GM21360 (cell line): ENCODE measurements at regions not wholly inside any gene's neighbourhood (a gene's known extent, or its start where the extent isn't known, plus 50 kb on each side); places are given as distances from the start of the nearest gene placed in this dataset.

Experiments used
- ATAC-seq: cut with Tn5 transposase; IDR thresholded peaks from one replicate; pipeline ENCODE4 v1.9.1; 2021; ENCODE audit warnings: mild to moderate bottlenecking, moderate library complexity; ENCODE audit not compliant: unreplicated experiment

DNA sequence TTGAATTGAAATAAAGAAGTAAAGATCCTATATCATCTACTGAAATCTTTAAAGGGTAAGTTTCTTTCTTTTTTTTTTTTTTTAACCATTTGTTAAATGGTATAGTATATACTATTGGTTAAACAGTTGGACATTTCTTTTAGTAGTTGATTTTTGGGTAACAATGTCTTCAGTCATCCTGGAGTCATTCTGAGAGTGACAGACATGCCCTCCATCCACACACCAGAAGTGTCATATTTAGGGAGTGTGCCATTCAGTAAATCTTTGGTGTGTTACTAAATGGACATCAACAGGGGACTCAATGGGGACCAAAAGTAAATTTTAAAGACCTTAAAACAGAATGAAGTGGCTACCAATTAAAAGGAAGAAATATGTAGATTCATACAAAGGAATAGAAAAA lies 50.8 kb upstream of the SLC39A10 start:
- no peak for ATAC-seq

DNA sequence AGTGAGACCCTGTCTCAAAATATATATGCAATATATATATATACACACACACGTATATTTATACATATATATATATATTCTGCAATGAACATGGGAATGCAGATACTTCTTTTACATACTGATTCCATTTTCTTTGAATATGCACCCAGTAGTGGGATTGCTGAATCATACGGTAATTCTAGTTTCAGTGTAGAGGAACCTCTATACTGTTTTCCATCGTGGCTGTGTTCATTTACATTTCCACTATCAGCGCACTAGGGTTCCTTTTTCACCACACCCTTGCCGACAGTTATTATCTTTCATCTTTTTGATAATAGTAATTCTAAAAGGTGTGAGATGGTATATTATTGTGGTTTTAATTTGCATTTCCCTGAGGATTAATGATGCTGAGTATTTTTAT lies 52.3 kb upstream of the SLC39A10 start:
- ATAC-seq = no peak

DNA sequence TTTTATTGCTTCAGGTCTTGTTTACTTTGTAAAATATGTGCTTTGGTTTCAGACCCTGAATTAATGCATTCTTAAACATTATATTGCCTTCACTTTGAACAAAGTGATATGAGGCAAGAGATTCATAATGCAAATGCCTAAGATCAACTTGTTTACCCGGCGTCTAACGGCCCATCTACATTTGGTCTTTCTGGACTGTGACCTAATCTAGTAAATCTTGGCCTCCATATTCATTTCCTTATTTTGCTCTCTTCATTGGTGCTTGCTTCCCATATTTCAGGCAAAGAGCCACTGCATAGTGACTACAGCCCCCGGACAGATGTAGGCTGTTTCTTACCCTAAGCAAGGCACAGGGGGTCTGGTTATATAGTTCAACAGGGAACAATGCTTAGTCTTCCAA lies 53.0 kb upstream of the SLC39A10 start:
- ATAC-seq = no peak

DNA sequence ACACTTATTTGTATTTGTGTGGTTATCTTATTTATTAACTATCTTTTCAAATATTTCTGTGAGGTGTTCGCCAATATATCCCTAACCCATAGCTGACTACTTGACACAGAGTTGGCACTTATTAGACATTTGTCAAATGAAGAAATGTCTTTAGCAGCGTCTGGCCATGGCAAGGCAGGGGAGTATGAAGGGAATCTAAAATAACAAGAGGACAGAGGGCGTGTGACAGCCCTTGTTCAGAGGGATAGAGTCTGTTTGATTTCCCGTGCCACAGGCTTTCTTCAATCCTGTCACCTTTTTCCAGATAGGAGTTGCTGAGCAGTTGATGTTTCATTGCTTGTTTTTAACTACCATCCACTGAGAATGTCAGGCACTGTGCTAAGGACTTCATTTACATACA lies 53.6 kb upstream of the SLC39A10 start:
- no peak for ATAC-seq

DNA sequence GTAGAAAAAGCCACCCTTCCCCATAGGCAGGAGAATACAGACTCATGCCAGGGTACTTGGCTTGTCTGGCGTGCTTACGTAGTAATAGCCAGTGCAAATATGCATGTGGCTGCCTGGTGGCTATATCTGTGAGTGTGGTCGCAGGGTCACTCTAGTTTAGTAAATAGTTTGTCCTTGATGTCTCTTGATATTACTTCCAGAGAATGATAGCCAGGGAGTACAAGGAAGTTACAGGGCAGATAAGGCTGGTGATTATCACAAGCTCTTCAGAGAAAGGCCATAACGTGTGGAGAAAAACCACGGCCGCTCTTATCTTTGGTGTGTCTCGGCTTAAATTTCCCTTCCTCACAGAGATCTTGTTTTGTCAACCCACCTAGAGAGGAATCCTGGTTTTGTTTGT lies 54.3 kb upstream of the SLC39A10 start:
- no peak for ATAC-seq

DNA sequence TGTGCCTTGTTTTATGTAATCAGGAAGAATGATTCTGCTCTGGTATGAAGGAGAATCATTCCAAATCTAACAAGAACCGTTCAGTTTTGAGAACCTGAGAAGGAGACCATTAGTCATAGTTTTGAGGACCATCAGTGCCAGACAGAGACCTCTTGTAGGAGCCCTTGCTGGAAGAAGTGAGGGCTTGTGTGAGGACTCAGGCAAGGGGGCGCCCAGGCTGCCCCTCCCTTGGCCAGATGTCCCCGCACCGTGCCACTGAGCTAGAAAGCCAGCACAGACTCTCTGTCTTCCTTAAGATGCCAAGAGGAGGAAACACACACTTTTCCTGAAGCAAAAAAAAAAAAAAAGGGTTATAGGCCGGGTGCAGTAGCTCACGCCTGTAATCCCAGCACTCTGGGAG lies 55.7 kb upstream of the SLC39A10 start:
- no peak for ATAC-seq

DNA sequence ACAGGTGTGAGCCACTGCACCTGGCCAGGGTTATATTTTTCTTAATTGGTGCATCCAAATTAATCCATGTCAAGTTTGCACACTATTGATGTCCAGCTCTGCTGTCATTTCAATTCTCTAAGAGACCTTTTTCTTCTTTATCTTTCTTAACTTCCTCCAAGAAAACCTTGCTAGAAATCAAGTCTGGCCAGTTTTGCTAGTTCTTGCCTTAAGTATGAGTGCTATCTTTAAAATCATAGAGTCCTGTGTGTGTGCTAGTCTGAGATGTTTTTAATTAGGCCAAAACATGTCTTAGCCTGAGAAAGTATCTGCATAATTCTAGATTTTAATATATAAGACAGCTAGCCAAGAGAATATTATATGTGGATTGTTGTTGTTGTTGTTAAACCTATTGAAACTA lies 56.2 kb upstream of the SLC39A10 start:
- no peak for ATAC-seq

DNA sequence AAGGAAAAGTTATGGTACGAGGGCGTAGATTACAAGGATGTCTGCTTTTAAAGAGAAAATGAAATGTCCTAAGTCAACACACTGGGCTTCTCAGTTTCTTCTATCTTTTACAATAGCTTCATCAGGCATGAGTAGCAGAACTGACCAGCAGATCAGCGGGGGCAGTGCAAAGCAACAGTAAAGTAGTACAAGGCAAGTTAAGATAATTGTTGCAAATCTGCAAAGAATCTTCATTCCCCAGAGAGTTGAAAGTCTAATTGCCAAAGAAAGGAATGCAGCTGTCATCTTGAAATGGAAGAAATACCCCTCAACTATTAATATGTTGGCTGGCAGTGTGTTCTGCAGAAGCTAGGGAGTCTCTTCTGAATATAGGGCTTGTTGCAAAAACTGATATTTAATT lies 60.2 kb upstream of the SLC39A10 start:
- ATAC-seq = no peak

DNA sequence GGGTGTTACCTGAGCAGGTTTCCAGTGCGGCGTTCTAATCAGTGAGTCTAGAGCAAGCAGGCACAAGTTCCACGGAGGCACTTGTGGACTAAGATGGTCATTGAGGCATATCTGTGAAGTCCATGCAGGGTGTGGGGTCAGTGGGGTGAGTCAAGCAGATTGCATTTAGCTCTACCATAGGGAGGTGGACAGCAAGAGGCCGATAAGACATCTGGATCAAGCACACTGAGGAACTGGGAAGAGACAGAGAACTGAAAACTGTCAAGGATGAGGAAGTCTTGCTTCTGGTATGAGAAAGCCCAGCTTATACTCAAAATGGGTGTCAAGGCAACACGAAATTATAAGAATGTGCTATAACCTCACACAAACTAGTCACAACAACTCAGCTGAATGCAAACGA lies 61.2 kb upstream of the SLC39A10 start:
- peak; percentile 62 for ATAC-seq

DNA sequence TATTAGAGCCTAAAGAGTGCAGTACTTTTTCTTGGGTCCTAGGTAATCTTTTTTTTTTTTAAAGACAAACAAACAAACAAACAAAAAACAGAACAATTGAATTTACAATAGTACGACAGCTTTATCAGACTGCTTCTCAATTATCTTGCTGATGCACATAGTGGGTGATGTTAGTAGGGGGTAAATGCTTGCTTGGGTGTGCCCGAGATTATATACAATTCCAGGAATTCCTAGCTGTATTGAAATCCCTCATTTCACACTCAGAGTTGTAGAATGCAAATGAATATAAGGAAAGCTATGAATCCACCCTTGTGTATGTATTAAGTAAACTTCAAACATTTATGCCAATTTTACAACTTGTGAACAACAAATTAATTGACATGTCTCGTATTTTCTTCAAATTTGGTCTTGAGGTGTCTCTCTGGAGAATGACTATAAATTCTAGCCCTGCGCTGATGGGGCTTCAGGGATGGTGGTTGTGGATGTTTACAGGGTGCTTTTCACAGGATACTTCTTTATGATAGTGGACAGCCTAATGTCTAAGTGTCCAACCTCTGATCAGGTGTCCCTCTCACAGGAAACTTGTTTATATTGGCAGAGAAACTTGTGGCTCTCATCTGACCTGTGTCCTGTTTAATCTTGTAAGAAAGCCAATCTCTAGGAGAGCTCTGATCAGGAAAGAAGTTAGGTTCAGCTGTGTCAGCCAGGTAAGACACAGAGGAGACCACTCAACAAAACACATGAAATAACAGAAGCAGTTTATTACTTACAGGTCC lies 61.9 kb upstream of the SLC39A10 start:
- no peak for ATAC-seq

DNA sequence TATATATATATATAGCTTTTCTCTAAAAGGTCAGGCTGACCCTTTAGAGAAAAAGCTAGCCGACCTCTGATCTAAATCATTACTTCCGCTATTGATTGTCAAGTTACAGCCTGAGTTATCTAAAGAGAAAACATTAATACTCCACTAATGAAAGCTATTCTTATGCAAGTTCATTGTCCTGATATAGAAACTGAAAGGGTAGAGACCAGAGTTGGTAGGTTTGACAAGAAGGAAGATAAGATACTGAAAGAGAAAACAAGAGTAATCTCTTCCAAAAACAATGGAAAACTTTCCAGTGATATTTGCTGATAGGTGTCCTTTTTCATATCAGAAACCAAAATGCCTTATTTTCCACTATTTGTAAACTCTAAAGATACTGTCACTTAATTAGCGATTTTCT lies 62.8 kb upstream of the SLC39A10 start:
- no peak for ATAC-seq

DNA sequence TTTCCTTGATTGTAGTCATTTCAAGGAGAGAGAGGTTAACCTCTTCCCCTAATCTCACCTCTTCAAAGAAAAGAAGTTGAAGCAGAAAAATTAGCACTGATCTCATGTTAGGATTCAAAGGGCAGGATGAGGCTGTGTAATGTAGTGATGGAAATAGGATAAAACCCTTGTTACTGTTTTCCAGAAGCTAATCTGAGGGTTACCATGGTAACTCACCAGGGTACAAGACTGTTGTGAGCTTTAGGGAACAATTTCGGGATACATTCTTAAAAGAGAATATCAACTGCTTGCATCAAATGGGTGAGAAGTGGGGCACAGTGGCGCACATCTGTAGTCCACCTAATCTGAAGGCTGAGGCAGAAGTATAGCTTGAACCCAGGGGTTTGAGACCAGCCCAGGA lies 64.9 kb upstream of the SLC39A10 start:
- ATAC-seq = no peak

DNA sequence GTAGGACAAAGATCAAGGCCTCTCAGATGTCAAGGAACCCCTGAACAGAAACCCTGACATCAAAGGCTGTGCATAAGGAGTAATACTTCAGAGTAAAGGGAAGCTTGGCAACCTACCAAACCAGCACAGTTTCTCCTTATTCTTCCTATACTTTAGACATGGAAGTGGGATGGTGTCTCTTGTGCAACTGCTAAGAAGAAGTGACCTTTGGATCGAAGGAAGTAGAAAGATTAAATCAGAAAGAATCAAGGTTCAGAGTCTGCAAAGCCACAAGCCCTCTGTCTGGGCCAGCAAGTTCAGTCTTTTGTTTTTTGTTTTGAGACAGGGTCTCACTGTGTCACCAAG lies 66.2 kb upstream of the SLC39A10 start:
- no peak for ATAC-seq

DNA sequence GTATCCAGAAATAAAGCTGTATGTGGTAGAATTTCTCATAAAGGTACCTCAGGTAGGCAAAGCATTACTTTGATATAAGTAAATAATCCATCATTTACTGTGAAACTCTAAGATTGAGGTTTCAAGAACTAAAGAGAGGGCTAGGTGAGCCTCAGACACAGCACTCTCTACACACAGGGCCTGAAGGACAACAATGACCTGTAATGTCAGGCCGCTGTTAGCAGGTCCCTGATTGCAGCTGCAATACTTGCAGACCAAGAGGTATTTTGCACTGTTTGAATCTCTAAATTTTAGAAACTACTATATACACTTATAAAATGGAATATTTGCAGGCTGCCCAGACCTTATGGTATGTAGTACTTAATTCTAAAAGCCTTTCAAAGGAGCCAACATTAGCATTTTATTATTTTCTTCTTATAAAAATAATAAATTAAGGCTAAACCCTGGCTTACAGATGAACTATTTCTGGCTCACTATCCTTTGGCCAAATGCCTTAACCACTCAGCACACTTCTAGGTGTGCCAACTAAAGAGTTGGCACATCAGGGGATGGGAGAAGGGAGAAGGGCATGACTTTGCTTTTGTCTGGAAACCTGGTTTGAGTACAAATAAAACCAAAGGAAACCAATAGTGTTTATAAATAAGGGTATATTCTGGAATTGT lies 66.7 kb upstream of the SLC39A10 start:
- ATAC-seq = no peak

DNA sequence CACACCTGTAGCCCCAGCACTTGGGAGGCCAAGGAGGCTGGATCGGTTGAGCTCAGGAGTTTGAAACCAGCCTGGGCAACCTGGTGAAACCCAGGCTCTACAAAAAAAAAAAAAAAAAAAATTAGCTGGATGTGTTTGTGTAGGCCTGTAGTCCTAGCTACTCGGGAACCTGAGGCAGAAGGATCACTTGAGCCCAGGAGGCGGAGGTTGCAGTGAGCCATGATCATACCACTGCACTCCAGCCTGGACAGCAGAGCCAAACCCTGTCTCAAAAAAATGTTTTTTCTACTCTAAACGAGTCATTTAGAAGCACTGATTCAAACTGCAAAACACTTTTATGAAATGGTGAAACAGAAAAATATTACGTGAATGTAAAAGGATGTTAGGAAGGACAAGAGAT lies 69.1 kb upstream of the SLC39A10 start:
- ATAC-seq = no peak

DNA sequence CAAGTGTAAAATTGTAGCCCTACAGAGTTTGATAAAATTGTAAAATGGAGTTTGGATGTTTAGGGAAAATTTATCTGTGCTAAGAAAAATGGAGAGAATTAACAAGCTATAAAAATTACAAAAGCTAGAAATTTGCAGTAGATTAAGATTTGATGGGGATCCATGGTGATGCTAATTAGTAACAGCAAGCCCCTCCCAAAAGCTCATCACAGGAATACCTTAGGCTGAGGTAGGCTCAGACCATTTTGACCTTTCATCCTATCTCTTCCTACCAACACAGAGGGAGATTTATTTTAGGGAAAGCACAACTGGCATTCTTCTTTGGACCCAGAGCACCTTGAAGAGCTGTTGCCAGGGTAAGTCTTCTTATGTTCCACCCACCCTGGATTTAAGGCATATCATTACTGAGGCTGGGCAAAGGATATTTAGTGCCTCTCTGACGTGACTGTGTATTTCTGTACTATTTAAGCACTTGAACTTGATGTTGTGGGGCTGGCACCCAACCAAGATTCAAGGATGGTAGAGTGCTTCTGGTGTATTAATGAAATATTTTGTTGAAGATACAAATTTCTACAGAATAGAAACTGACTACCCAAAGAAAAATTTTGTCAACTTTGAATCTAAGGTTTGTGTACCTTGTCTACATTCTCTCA lies 70.8 kb upstream of the SLC39A10 start:
- no peak for ATAC-seq

DNA sequence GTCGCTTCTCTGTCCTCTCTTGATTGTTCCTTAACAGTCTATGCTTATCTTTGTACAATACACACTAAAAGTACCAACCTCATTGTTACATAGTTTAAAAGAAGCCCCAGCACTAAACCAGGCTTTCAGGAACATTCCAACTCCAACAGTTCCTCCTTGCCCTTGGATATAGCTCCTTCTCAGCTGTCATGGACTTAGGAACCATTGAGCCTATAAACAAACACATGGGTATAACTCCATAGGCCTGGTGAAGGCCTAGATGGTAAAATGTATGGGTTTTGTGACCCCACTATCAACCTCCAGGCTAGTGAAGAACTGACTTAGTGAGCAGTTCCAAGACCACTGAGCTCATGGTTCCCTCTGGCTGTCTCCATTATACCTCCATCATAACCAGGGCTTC lies 74.8 kb upstream of the SLC39A10 start:
- no peak for ATAC-seq

DNA sequence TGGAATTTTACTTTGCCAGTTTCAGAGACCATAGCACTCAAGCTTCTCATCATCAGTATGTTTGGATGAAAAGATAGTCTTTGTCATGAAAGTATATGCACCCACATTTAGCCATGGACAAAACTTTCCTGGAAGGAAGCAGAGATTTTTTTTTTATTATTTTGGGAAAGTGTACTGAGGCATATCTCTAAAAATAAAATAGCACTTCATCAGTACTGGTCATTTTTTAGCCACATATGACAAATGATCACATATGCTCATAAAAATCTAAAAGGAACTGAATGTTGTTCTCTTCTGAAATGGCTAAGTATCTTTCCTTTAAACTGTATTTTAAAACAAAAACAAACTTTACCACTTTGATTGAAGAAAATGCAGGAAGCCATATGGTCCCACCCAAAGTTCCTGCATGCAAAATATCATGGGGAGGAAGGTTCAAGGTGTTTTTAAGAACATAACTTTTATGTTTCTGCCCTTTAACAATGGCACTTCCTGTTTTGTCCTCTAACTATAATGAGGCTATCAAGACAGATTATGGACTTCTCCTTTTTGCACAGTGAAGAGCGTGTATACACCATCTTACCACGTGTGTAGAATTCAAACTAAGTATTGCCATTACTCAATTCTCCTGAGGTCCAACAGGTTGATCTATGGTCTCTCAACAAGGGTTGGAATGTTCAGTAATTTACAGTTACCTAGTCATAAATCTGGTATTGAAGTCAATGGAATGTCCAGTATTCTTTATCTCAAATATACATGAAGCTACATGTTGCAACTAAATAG lies 77.1 kb upstream of the SLC39A10 start:
- peak; percentile 46 for ATAC-seq

DNA sequence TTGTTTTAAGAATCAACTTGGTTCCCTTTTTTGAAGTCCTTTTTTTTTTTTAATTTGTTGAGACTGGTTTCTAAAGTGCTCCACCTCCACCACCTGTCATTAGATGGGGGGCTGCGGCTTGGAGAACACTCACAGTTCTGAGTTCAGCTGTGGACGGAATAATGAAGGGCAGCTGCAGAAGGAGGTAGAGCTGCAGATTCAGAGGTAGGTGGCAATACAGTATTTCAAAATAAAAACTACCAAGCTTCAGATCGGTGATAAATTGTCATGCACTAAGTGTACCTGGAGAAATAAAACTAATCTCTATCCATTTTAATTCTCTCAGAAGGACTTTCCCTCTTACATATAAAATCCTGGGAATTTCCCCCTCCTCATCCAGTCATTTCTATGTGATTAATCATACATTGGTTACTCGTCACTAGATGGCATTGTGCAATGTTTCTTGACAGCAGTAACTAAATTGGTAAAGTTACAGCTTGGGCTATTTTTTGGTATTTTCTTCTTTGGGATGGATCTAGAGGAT lies 81.1 kb upstream of the SLC39A10 start:
- peak; percentile 62 for ATAC-seq

DNA sequence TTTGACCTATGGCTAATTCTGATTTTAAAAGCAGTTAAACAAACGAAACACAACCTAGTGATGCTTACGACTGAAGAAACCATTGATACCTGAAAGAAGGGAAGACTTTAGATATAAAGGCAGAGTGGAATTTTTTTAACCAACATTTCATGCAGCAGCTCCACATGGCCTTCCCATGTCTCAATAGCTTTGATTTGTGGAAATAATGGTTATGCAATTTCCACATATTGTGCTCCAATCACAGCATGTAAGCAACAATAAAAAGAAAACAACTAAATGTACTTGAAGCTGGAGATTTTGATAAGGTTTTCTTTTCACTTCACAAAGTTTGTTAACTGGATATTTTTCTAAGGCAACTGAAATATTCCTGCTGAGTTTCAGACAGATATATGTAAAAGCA lies 82.0 kb upstream of the SLC39A10 start:
- ATAC-seq = no peak

DNA sequence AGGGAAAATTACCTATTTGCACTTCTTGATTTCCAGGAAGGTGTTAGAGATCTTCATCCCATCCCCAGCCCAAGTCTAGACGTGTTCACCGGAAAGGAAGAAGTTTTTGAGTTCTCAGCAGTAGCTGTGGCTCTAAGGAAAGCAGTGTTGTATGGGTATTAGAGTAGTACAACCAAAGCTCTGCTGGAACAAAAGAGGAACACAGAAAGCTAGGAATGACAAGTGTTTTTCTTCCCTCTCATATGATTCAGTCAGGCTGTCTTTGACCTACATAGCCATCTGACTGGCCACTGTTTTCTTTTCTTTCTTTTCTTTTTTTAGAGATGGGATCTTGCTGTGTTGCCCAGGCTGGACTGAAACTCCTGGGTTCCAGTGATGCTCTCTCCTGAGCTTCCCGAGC lies 82.7 kb upstream of the SLC39A10 start:
- no peak for ATAC-seq
